ENCODE measurements at regions not wholly inside any gene's neighbourhood (a gene's known extent, or its start where the extent isn't known, plus 50 kb on each side); places are given as distances from the start of the nearest gene placed in this dataset.

DNA sequence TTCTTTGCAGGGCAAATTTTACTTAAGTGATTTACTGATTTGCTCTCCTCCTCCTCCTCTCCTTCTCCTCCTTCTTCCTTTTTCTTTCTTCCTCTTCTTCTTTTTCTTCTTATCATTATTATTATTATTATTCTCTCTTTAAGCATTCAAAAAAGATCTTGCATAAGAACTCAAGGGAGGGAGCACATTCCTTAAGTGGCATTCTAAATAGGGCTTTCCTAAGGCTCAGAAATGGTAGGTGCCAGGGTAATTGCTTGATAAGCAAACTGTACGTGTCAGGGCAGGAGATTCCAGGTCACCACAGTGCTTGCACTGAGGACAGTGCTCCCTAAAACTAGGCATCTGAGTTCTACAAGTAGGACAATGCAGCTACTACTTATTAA lies 92.4 kb downstream of the SPTSSA start:
- TF ChIP-seq, protein P1, sequence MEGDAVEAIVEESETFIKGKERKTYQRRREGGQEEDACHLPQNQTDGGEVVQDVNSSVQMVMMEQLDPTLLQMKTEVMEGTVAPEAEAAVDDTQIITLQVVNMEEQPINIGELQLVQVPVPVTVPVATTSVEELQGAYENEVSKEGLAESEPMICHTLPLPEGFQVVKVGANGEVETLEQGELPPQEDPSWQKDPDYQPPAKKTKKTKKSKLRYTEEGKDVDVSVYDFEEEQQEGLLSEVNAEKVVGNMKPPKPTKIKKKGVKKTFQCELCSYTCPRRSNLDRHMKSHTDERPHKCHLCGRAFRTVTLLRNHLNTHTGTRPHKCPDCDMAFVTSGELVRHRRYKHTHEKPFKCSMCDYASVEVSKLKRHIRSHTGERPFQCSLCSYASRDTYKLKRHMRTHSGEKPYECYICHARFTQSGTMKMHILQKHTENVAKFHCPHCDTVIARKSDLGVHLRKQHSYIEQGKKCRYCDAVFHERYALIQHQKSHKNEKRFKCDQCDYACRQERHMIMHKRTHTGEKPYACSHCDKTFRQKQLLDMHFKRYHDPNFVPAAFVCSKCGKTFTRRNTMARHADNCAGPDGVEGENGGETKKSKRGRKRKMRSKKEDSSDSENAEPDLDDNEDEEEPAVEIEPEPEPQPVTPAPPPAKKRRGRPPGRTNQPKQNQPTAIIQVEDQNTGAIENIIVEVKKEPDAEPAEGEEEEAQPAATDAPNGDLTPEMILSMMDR (conservative IDR thresholded peaks at IDR 0.05; ENCODE audit: low read length): no peak
- DNase-seq (ENCODE audit: low read depth): no peak
- no peak overlapping the region for H3K4me3 ChIP-seq (ENCODE audit: low read length)

DNA sequence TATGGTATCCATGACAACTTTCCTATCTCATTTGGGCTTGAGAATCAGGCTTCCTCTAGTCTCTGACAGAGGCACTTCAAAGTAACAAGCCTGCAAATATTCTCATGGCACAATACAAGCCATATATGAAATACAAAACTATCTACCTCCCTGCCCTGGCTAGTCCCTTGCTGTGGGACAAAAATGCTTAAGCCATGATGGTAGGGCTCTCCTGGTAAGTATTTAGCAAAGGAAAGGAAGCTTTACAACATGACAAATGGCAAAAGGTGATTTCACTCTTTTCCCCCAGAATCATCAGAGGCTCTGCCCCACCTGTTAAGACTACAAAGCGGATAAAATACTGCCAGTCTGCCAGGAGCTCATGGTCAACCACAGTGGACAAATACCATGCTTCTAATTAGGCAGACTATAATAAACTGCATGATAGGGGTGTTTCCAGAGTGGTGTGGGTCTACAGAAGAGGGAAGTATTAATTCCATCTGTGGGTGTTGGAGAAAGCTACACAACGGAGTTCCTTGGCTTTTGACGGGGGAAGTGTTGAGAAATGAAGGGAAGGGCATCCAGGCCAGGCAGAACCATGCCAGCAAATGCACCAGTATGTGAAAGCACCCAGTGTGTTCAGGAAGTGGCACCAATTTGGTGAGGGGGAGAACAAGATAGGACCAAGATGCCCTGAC lies 92.9 kb downstream of the SPTSSA start:
- no peak overlapping the region for H3K4me3 ChIP-seq (ENCODE audit: low read length)
- DNase-seq (ENCODE audit: low read depth): no peak
- TF ChIP-seq, protein P1 (conservative IDR thresholded peaks at IDR 0.05; ENCODE audit: low read length): no peak

DNA sequence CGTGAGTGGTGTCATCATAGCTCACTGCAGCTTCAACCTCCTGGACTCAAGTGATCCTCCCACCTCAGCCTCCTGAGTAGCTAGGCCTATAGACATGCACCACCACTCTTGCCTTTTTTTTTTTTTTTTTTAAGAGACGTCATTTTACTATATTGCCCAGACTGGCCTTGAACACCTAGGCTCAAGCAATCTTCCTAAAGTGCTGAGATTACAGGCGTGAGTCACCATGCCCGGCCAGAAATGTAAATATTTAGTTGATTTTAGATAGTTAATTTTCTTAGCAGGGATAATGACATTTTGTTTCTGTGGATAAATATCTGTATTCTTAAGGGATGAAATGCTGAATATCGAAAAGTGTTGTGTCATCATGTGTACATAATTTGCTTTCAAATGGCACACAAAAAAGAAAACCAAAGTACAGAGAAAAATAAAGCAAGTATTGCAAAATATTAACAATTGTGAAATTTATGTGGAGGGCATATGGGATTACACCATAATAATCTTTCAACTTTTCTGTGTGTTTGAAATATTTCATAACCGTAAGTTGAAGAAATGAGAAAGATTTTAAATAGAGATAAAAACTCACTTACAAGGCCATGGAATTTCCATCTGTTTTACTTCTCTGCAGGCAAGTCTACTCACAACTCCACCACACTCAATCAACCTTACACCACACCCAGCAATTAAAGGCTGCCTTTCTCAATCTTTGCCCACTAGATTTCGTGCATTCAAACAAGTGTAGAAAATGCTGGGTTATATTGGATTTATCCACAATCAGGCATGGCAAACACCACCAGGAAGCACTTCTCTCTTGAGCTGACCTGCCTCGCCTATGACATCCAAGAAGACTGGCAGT lies 93.7 kb downstream of the SPTSSA start:
- DNase-seq (ENCODE audit: low read depth): peak; percentile 94
- TF ChIP-seq, protein P1 (conservative IDR thresholded peaks at IDR 0.05; ENCODE audit: low read length): no peak
- no peak overlapping the region for H3K4me3 ChIP-seq (ENCODE audit: low read length)

DNA sequence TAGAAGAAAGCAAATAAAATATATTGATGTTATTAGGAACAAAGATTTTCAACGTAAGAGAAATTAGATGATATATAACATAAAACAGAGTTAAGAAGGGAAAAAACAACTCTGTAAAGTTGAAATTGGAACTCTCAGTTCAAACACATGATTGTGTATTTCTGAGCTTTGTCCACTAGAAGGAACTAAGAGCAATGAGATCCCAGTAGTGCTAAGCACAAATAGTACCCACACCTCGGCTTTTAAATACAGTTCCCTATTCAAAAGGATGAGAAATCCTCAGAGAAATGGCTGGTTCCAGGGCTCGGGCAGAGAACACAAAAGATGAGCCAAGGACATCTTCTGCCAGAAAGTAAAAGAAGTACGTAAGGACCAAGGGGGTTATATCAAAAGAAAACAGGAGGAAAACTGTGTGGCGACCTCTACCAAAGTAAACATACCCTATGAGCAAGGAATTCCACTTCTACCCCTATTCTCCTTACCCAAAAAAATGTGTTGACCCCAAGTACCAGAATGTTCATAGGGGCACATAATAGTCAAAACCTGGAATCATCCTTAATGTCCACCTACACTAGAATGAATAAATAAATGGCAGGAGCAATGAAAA lies 96.6 kb downstream of the SPTSSA start:
- DNase-seq (ENCODE audit: low read depth): no peak
- no peak overlapping the region for H3K4me3 ChIP-seq (ENCODE audit: low read length)
- TF ChIP-seq, protein P1 (conservative IDR thresholded peaks at IDR 0.05; ENCODE audit: low read length): peak; percentile 42

DNA sequence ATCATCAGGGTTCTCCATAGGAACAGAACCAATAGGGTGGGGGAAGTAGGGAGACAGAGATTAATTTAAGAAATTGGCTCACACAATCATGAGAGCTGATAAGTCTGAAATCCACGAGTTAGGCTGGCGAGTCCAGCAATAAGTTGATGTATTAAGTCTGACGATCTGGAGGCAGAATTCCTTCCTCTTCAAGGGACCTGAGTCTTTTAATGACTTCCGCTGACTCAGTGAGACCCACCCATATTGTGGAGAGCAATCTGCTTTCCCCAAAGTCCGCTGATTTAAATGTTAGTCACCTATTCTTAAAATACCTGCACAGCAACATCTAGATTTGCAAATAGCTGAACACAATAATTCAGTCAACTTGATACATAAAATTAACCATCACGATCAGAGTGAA lies 97.8 kb downstream of the SPTSSA start:
- DNase-seq (ENCODE audit: low read depth): no peak
- H3K4me3 ChIP-seq (ENCODE audit: low read length): no peak overlapping the region
- TF ChIP-seq, protein P1 (conservative IDR thresholded peaks at IDR 0.05; ENCODE audit: low read length): no peak

DNA sequence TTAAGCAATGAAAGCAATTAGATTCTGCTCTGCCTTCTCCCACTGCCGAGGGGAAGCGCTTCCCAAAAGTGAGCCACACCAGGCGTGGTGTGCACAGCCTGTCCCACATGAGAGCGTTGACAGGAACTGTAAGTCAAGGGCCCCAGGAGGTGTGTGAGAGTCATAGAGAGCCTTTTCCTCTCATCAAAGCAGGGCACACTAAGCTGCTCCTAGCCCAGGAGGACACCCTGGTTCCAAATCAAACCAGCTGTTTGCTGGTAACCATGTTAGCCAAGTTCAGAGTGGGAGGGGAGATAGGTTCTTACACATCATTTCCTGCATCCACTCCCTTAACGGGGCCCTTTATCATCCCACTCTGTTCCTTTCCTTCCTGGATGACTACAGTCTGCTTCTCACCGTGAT lies 98.3 kb downstream of the SPTSSA start:
- DNase-seq (ENCODE audit: low read depth): no peak
- TF ChIP-seq, protein P1 (conservative IDR thresholded peaks at IDR 0.05; ENCODE audit: low read length): no peak
- no peak overlapping the region for H3K4me3 ChIP-seq (ENCODE audit: low read length)
